GM19438 (cell line): ENCODE measurements at regions not wholly inside any gene's neighbourhood (a gene's known extent, or its start where the extent isn't known, plus 50 kb on each side); places are given as distances from the start of the nearest gene placed in this dataset.
"Not testable (repeated sequence)": the region's sequence is repeated elsewhere in the genome, so short reads cannot be mapped to it uniquely, and the experiment has no call there.

Experiments used
- ATAC-seq: cut with Tn5 transposase; IDR thresholded peaks from one replicate; pipeline ENCODE4 v1.9.1; 2021; ENCODE audit warnings: low read depth; ENCODE audit not compliant: unreplicated experiment

GRCh38 chr14:105620865-105621471, 94.6 kb downstream of the TMEM121 start:
- not testable (repeated sequence) for ATAC-seq

GRCh38 chr14:105621479-105622328, 95.3 kb downstream of the TMEM121 start:
- not testable (repeated sequence) for ATAC-seq

DNA sequence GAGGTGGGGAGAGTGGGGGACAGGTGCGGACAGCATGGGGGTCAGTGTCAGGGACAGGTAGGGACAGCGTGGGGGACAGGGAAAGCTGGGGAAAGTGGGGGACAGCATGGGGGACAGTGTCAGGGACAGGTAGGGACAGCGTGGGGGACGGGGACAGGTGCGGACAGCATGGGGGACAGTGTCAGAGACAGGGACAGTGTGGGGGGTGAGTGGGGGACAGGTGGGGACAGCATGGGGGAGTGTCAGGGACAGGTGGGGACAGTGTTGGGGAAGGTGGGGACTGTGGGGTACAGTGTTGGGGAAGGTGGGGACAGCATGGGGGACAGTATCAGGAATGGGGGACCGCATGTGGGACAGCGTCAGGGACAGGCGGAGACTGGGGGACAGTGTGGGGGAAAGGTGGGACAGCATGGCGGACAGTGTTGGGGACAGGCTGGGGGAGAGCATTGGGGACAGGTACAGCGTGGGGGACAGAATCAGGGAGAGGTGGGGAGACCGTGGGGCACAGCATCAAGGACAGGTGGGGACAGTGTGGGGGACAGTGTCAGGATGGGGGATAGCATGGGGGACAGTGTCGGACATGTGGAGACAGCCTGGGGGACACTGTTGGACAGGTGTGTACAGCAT, 96.1 kb downstream of the TMEM121 start:
- no peak for ATAC-seq

GRCh38 chr14:105623178-105623577, 96.8 kb downstream of the TMEM121 start:
- not testable (repeated sequence) for ATAC-seq

GRCh38 chr14:105624346-105624745, 98.0 kb downstream of the TMEM121 start:
- not testable (repeated sequence) for ATAC-seq

- ATAC-seq, result not testable (repeated sequence)
Measured at GRCh38 chr14:105624749-105625434, 98.5 kb downstream of the TMEM121 start.

GRCh38 chr14:105625448-105625847, 99.1 kb downstream of the TMEM121 start:
- not testable (repeated sequence) for ATAC-seq

DNA sequence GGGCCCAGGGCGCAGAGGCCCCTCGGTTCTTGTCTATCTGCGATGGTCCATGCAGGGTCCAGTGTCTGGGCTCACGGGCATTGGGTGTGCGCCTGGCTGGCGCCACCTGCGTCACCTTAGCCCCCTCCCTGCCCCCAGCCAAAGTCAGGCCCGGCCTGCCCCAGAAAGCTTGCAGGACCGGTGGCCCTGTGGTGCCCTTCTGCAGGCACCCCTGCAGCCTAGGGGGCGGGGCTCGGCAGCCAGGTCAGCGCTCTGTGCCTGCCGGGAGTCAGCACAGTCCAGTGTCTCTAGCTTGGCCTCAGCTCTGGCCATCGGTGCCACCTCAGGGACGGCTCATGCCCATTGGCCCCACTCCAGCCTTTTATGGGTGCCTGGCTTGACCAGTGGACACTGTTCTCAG, 99.7 kb downstream of the TMEM121 start:
- ATAC-seq, result not testable (repeated sequence)

DNA sequence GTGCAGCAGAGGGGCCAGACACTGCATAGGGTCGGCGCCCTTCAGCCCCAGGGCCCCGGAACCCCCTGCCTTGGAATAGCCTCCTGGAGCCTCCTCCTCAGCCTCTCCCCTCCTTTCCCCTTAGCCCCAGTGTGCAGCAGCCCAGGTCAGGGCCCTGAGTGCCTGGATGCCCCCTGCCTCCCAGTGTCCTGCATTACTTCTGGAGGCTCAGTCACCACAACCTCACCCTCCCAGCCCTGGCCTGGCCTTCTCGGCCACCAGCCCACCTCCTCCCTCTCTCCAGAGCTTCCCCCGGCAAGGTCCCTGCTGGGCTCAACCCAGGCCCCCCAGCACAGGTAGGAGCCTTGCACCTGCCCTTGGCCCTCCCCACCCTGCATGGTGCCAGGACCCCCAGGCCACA, 100.3 kb downstream of the TMEM121 start:
- ATAC-seq, result not testable (repeated sequence)

- not testable (repeated sequence) for ATAC-seq
Measured at GRCh38 chr14:105627287-105627686, 100.9 kb downstream of the TMEM121 start.

DNA sequence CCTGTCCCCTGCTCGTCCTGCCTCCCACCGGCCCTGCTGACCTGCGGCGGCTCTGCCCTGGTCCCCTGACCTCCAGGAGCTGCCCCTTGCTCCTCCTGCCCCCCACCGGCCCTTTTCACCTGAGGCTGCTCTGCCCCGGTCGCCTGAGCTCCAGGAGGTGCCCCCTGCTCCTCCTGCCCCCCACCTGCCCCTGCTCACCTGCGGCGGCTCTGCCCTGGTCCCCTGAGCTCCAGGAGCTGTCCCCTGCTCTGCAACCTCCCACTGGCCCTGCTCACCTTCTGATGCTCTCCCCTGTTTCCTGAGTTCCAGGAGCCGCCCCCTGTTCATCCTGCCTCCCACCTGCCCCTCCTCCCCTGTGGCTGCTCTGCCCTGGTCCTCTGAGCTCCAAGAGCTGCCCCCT, 101.3 kb downstream of the TMEM121 start:
- no peak for ATAC-seq

DNA sequence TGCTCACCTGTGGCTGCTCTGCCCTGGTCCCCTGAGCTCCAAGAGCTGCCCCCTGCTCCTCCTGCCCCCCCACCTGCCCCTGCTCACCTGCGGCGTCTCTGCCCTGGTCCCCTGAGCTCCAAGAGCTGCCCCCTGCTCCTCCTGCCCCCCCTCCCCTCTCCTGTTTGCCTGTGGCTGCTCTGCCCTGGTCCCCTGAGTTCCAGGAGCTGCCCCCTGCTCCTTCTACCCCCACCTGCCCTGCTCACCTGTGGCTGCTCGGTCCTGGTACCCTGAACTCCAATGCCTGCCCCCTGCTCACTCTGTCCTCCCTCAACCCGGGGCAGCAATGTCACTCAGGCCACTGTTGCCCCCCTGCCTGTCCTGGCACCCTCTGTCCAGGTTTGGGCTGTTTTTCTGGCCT, 101.7 kb downstream of the TMEM121 start:
- not testable (repeated sequence) for ATAC-seq

DNA sequence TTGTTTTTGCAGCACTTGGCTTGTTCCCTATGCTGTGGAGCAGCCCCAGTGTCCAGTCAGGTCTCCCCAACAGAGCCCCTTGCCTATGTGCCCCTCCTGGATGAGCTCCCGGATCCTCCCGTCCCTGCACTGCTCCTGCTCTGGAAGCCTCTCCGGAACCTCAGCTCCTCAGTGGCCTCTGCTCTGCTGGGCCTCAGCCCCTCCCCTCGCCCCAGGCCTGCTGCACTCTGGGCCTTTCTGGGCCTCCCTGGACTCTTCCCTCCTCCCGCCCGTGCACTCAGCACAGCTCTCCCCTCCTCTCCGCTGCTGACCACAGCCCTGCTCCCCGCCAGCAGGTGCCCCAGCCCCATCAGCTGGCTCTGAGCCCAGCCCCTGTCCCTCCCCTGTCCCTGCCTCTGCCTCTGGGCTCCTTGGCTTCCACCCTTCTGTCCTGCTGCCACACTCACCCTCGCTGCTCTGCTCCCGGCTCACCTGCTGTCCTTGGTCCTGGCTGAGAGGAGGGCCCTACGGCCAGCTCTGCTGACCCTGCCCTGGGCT, 102.2 kb downstream of the TMEM121 start:
- not testable (repeated sequence) for ATAC-seq

DNA sequence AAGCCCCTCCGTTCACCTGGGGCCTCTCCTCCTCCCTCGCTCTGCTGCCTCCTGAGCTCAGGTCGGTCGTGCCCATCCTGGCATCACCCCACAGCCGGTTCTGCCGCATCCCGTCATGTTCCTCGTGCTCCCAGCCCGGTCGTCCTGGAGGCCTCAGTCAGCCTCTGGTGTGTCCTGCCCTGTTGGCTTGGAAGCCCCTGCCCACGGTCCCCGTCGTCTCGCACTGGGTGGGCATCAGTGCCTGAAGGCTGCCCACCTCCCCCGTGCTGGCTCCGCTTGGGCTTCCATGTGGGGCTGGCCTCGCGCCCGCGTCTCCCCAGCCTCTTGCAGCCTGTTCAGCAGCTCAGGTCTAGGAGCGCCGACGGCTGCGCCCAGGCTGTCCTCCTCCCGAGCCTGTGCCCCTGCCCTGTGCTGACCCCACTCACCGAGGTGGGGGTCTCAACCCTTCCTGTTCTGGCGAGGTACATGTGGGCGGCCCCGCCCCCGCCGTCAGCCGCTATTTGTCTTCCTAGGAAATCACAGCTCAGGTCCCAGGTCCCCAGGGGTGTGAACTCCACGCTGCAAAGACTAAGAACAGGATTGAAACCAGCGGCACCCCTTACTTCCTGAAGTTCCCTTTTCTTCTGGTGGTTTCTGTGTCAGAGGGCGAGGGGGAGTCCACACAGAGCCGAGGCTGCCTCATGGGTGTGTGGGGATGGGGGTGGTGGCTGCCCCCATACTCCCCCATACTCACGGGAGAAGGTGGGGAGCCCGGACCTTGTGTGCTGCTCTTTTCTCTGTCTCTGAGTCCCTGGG, 102.9 kb downstream of the TMEM121 start:
- not testable (repeated sequence) for ATAC-seq

DNA sequence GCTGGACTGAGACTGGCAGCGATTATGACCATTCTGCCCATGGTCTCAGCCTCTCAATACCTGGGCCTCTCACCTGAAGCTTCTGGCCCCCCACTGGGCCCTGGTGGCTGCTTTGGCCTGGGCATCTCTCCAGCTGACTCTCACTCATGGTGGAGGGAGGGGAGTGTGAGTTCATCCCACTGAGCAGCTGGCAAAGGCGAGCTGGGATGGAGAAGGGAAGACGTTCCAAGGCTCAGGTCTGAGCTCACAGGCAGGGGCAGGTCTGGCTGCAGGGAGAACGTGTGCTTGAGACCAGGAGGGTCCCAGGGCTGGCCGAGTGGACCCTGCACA, 103.5 kb downstream of the TMEM121 start:
- no peak for ATAC-seq

DNA sequence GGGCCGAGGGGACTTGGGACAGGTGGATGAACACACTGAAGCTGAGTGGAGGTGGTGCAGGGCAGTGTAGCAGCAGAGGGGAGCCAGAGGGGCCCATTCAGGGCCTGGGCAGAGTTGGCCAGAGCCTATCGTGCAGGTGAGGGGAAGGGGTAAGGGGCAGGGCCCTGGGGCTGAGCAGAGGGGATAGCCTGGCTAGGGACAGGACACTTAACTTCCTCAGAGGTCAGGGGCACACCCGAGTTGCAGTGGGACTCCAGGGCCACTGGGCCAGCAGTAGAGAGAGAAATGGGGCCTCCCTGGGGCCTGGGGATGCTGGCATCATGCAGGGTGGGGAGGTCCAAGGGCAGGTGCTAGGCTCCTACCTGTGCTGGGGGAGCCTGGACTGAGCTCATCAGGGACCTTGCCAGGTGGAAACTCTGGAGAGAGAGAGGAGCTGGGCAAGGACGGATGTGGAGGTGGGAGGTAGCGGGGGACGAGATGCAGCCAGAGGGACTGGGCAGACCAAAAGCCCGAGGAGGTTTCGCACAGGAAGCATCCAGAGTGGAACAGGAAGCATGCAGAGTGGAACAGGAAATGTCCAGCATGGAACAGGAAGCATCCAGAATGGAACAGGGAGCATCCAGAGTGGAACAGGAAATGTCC, 104.0 kb downstream of the TMEM121 start:
- not testable (repeated sequence) for ATAC-seq

- ATAC-seq, result not testable (repeated sequence)
Measured at GRCh38 chr14:105630935-105631779, 104.8 kb downstream of the TMEM121 start.

DNA sequence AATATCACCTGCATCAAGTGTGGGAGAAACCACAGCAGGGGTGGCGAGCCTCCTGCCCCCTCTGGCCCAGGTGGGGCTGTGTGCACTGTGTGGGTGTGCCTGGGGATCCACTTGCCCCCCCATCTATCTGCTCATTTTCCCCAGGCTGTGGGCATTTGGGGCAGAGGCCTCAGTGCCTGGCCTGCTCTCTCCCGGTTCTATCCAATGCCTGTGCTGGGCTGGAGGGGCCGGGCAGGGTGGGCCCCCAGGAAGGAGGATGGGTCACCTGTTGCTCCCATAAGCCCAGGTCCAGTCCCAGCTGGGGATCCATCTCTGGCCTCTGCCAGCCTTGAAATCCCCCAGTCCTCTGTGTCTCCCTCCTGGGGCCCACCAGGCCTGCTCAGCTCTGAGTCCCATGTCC, 105.6 kb downstream of the TMEM121 start:
- no peak for ATAC-seq

GRCh38 chr14:105633596-105633995, 107.2 kb downstream of the TMEM121 start:
- not testable (repeated sequence) for ATAC-seq
